ENCODE measurements at regions not wholly inside any gene's neighbourhood (a gene's known extent, or its start where the extent isn't known, plus 50 kb on each side); places are given as distances from the start of the nearest gene placed in this dataset.

- TF ChIP-seq CTCF (IDR thresholded peaks at IDR 0.05) (no peak), IRF1 (CRISPR knock-in tag; IDR thresholded peaks at IDR 0.05) (no peak), MAX (CRISPR knock-in tag; IDR thresholded peaks at IDR 0.05) (no peak), USF2 (CRISPR knock-in tag; IDR thresholded peaks at IDR 0.05) (no peak), ZNF232 (CRISPR knock-in tag; IDR thresholded peaks at IDR 0.05) (no peak), CREM (CRISPR knock-in tag; IDR thresholded peaks at IDR 0.05) (no peak), ATF2 (CRISPR knock-in tag; IDR thresholded peaks at IDR 0.05; ENCODE audit: borderline replicate concordance, low read depth) (no peak), E2F1 (CRISPR knock-in tag; IDR thresholded peaks at IDR 0.05) (no peak), SP1 (CRISPR knock-in tag; conservative IDR thresholded peaks at IDR 0.05) (no peak), ZNF425 (CRISPR knock-in tag; conservative IDR thresholded peaks at IDR 0.05) (no peak), KAT7 (CRISPR knock-in tag; IDR thresholded peaks at IDR 0.05; ENCODE audit: borderline replicate concordance) (no peak), TP53 (CRISPR knock-in tag; IDR thresholded peaks at IDR 0.05) (no peak)
These were observed 560.8 kb downstream of the HS3ST4 start for GRCh38 chr16:26252598-26252997.
